Panc1 (cell line): ENCODE measurements at regions not wholly inside any gene's neighbourhood (a gene's known extent, or its start where the extent isn't known, plus 50 kb on each side); places are given as distances from the start of the nearest gene placed in this dataset.

ENCODE experiments used
- CTCF ChIP-seq: fragments of 450-650 bp; IDR thresholded peaks from 2 replicates; pipeline ENCODE4 v1.5.1; 2017; ENCODE audit warnings: mild to moderate bottlenecking
- POLR2AphosphoS5 ChIP-seq: IDR thresholded peaks from 2 replicates; pipeline ENCODE4 v1.6.1; 2012; ENCODE audit warnings: mild to moderate bottlenecking, low read depth, low read length, moderate library complexity
- TCF7L2 ChIP-seq: IDR thresholded peaks from 2 replicates; pipeline ENCODE4 v1.6.1; 2011; ENCODE audit warnings: mild to moderate bottlenecking, low read depth, low read length, inconsistent platforms

DNA sequence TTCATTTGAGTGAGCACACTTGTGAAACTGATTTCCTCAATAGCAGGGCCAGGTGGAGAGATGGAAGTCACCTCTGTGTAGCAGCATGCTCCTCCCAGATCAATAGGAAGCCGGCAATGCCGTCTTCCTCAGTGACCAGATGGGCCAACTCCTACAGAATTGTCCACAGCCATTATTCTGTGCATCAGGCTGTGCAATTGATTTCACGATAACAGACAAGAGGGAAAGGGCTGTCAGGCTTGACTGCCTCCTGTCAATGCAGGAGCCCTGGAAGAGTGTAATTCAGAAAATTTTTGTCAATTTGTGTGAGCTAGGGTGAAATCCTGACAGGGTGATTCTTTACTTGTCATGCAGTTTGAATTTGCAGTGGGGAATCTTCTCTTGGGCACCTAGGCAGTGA, 838.4 kb upstream of the NUDT12 start:
- TF ChIP-seq TCF7L2: no peak
- TF ChIP-seq CTCF: no peak
- no peak for TF ChIP-seq POLR2AphosphoS5
